Heart right ventricle (tissue), 16 donors: ENCODE measurements at regions not wholly inside any gene's neighbourhood (a gene's known extent, or its start where the extent isn't known, plus 50 kb on each side); places are given as distances from the start of the nearest gene placed in this dataset.

Experiments used
- ATAC-seq, 8 donors: fragments of 200-7000 bp; cut with Tn5 transposase; one replicate each; pipeline ENCODE4 v1.9.1; 2020; ENCODE audit warnings: mild to moderate bottlenecking in 8 of 8, moderate library complexity in 8 of 8, moderate number of reproducible peaks in 1 of 8
- DNase-seq, 2 donors: peaks; one replicate each; pipeline ENCODE4 v3.0.0-alpha.2; 2020
- H3K27ac ChIP-seq, 10 donors: fragments of 200-600 bp; sonication (generic) in 2 of 10; one replicate each; pipeline versions ENCODE4 v1.5.0 to v1.8.0; 2020 to 2022; ENCODE audit warnings: mild to moderate bottlenecking in 3 of 10
- H3K27me3 ChIP-seq, 7 donors: fragments of 200-600 bp; one replicate each; pipeline ENCODE4 v1.8.0; 2021 to 2022; ENCODE audit warnings: mild to moderate bottlenecking in 2 of 7
- H3K36me3 ChIP-seq, 9 donors: fragments of 200-600 bp; sonication (generic) in 1 of 9; one replicate each; pipeline versions ENCODE4 v1.5.0 to v1.8.0; 2020 to 2022; ENCODE audit warnings: mild to moderate bottlenecking in 2 of 9
- H3K4me1 ChIP-seq, 9 donors: fragments of 200-600 bp; sonication (generic) in 1 of 9; one replicate each; pipeline versions ENCODE4 v1.5.0 to v1.8.0; 2020 to 2022; ENCODE audit warnings: mild to moderate bottlenecking in 4 of 9
- H3K4me3 ChIP-seq, 10 donors: fragments of 200-600 bp; sonication (generic) in 2 of 10; one replicate each; pipeline versions ENCODE4 v1.5.0 to v1.8.0; 2020 to 2022; ENCODE audit warnings: mild to moderate bottlenecking in 7 of 10, moderate library complexity in 2 of 10
- H3K9me3 ChIP-seq, 11 donors: fragments of 200-600 bp in 10 of 11; sonication (generic) in 2 of 11; one replicate each; pipeline versions ENCODE4 v1.5.0 to v1.8.0; 2013 to 2022; ENCODE audit warnings: mild to moderate bottlenecking in 2 of 11, control low read depth in 1 of 11, moderate library complexity in 1 of 11
- WGBS, 2 donors: extraction: QIAGEN DNeasy Blood & Tissue Kit; methylation state at CpG; one replicate each; pipeline ENCODE4 v1.1.7; 2013; ENCODE audit warnings: inconsistent platforms in 1 of 2; 5-methylcytosine and 5-hydroxymethylcytosine counted together
- intact Hi-C, 10 donors: fragments of 100-400 bp; cut with DNase I; formaldehyde crosslinking; loops; one replicate each; pipeline versions ENCODE4 v1.11.1 to v1.14.2; 2022
- TF ChIP-seq, protein P1 (sequence below), 9 donors: fragments of 200-600 bp; sonication (generic) in 2 of 9; IDR thresholded peaks; one replicate each; pipeline versions ENCODE4 v1.5.0 to v1.8.0; 2021 to 2022; ENCODE audit warnings: antibody characterized with exemption in 9 of 9, mild to moderate bottlenecking in 5 of 9, moderate library complexity in 1 of 9
- donor health status: Arrhythmogenic right ventricular cardiomyopathy.
- donor health status: ischemic (EF 13 %, LVEDD 7.1; RV severe dilation, severe dysfunction).
- donor health status: healthy with polysubstance abuse.
- donor health status: DM: no; HTN: yes; CAD: no.
- donor health status: DM: no; HTN: no; CAD: no.
- donor health status: ischemic (EF 25% LVEDD 6.9; RV normal size, moderate dysfunction).
- donor health status: ischemic (EF 25% LVEDD 5.7; RV mildly dilated, moderate dysfunction).
- donor health status: healthy.
- donor health status: DM: yes; HTN: yes; CAD: no.
- donor health status: Ischemic cardiomyopathy.
- donor health status: ischemic (EF 35%, LVEDD 5.7; RV mildly dilated, moderate dysfunction).
- donor health status: nonischemic (EF 11% LVEDD 7.7; RV severe dilation, severe dysfunction).
- donor health status: DM: yes; HTN: yes; CAD: no.
- donor health status: PGD.
- donor health status: ischemic (EF 29% LVEDD 5.4; RV normal size, mild dysfunction).
- donor health status: nonischemic (EF 23%, LVEDD 6.1; RV moderate dilation, normal function).

DNA sequence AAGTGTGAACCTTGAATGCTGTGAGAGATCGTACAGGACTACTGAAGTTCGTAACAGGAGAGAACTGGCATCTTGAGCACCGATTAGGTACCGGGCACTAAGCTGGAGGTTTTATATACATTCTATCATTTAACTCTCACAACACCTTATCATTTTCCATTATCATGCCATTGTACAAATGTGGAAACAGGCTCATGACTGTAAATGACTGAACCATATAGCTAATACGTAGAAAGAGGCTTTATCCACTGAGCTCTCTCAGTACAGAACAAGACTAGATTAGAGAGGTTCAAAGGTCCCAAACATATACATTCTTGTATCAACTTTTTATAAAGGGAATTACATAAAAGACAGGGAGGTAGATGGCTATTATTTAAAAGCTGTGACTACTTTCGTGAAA lies 130.6 kb downstream of the CEP57L1 start:
- no peak overlapping the region for H3K4me3 ChIP-seq
- TF ChIP-seq, protein P1, sequence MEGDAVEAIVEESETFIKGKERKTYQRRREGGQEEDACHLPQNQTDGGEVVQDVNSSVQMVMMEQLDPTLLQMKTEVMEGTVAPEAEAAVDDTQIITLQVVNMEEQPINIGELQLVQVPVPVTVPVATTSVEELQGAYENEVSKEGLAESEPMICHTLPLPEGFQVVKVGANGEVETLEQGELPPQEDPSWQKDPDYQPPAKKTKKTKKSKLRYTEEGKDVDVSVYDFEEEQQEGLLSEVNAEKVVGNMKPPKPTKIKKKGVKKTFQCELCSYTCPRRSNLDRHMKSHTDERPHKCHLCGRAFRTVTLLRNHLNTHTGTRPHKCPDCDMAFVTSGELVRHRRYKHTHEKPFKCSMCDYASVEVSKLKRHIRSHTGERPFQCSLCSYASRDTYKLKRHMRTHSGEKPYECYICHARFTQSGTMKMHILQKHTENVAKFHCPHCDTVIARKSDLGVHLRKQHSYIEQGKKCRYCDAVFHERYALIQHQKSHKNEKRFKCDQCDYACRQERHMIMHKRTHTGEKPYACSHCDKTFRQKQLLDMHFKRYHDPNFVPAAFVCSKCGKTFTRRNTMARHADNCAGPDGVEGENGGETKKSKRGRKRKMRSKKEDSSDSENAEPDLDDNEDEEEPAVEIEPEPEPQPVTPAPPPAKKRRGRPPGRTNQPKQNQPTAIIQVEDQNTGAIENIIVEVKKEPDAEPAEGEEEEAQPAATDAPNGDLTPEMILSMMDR (IDR thresholded peaks at IDR 0.05) = no peak
- no peaks in the 10 kb centered on the region for H3K9me3 ChIP-seq
- intact Hi-C loops = no loop called here
- WGBS, 2 donors = 94 to 95% methylated on average over 6 of the region's 6 CpGs
- DNase-seq (no peak), ATAC-seq (no peak)
- peaks cover 0 to 8% (median 4%) of the 10 kb centered on the region in 9 donors for H3K4me1 ChIP-seq
- H3K36me3 ChIP-seq = no peaks in the 10 kb centered on the region
- H3K27ac ChIP-seq = no peak overlapping the region
- no peaks in the 10 kb centered on the region for H3K27me3 ChIP-seq

DNA sequence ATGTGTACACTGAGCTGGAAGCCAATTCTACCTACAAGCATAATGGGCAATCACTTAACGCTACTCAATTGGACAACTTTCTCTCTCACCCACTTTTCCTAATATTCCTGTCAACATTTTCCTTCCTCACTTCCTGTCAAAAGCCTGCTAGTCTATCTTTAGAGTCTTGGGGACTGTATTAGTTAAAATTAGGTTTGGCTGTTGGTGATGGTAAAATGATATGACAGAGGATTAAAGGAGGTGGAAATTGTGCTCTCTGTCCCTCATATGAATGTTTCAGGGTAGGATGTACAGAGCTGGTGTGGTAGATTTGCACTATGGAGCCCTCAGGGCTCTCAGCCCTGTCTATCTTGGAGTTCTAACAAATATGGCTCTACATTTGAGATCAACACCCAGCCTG lies 129.7 kb downstream of the CEP57L1 start:
- Histone ChIP-seq H3K9me3 (no peaks in the 10 kb centered on the region), H3K36me3 (no peaks in the 10 kb centered on the region), H3K4me3 (no peak overlapping the region), H3K27ac (no peak overlapping the region), H3K4me1 (peaks cover 0 to 15% (median 7%) of the 10 kb centered on the region in 9 donors), H3K27me3 (no peaks in the 10 kb centered on the region)
- 24 to 31% methylated on average over 1 of the region's 1 CpG for WGBS, 2 donors
- TF ChIP-seq, protein P1 (IDR thresholded peaks at IDR 0.05) = no peak
- intact Hi-C loops = no loop called here
- ATAC-seq (no peak), DNase-seq (no peak)

DNA sequence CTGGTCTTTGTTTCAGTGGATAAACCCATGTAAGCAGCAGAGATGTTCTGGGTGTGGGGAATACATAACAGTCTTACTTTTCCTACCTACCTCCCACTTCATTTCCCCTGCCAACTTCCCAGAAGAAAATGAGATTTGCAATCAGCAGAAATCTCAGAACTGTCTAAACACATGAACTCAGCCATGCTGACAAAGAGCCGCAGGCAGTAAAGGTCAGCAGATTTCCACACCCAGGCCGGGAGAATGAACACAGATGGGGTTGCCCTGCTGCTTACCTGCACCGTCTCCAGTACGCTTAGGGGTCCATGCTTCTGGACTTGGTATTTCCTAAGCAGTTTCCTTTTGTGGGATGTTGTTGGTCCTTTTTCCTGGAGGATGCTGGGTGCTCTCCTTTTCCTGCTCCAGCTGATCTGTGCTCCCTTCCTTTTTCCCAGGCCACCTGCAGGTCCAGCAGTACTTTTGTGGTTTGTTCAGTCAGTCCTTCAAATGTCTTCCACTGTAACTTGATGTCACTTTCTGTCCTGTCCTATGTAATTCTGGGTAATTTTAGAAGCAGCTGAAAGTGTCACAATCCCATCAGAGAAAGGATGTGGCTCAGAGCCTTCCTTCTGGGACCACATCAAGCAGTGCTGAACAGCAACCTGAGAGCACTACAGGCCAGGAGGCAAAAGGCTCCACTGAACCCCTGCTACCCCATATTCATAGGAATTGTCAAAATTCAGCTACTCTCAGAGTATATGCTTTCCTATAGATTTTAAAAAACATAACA lies 129.0 kb downstream of the CEP57L1 start:
- Histone ChIP-seq H3K27ac (no peak overlapping the region), H3K36me3 (no peaks in the 10 kb centered on the region), H3K4me1 (peaks cover 0 to 15% (median 7%) of the 10 kb centered on the region in 9 donors), H3K9me3 (no peaks in the 10 kb centered on the region), H3K4me3 (no peak overlapping the region), H3K27me3 (no peaks in the 10 kb centered on the region)
- WGBS, 2 donors = 68 to 74% methylated on average over 4 of the region's 4 CpGs
- no peak for ATAC-seq
- no peak for DNase-seq
- TF ChIP-seq, protein P1 (IDR thresholded peaks at IDR 0.05) = no peak
- intact Hi-C loops = no loop called here

DNA sequence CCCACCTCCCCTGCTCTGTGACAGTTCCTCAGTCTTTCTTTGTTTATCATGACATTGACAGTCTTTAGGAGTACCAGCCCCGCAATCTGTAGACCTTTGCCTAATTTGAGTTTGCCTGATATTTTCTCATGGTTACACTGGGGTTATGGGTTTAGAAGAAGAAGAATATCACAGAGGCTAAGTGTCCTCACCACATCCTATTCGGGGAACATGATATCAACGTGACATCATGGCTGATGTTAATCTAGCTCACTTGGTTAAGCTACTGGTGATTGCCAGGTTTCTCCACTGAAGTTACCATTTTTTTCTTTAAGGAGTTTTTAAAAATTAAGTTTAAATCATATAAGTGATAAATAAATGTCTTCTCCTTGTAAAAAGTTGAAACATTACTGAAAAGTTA lies 127.5 kb downstream of the CEP57L1 start:
- TF ChIP-seq, protein P1 (IDR thresholded peaks at IDR 0.05) = no peak
- Histone ChIP-seq H3K36me3 (no peaks in the 10 kb centered on the region), H3K4me1 (peaks cover 0 to 15% (median 7%) of the 10 kb centered on the region in 9 donors), H3K27ac (no peak overlapping the region), H3K9me3 (no peaks in the 10 kb centered on the region), H3K4me3 (no peak overlapping the region), H3K27me3 (no peaks in the 10 kb centered on the region)
- WGBS, 2 donors = 68 to 92% methylated on average over 3 of the region's 3 CpGs
- intact Hi-C loops = no loop called here
- DNase-seq = no peak
- ATAC-seq = no peak
